Cardiac muscle cell (in vitro differentiated cells and primary cell): ENCODE measurements at regions not wholly inside any gene's neighbourhood (a gene's known extent, or its start where the extent isn't known, plus 50 kb on each side); places are given as distances from the start of the nearest gene placed in this dataset.

Experiments
- DNase-seq, 2 donors: peaks; one replicate each; pipeline versions ENCODE4 v3.0.0 to v3.0.0-alpha.2; 2010 to 2017; ENCODE audit warnings: low read depth in 1 of 2, low spot score in 1 of 2
- H3K27ac ChIP-seq: fragments of 200-600 bp; sonication (generic); 2 replicates; pipeline ENCODE4 v1.5.1; 2016
- H3K27me3 ChIP-seq: fragments of 200-600 bp; sonication (generic); 2 replicates; pipeline ENCODE4 v1.6.0; 2016; ENCODE audit warnings: control low read depth
- H3K36me3 ChIP-seq: fragments of 200-600 bp; sonication (generic); 2 replicates; pipeline ENCODE4 v1.5.1; 2016; ENCODE audit warnings: control low read depth
- H3K4me1 ChIP-seq: fragments of 200-600 bp; sonication (generic); 2 replicates; pipeline ENCODE4 v1.8.1; 2017; ENCODE audit warnings: low read depth, mild to moderate bottlenecking, mixed run types
- H3K4me3 ChIP-seq: fragments of 200-600 bp; sonication (generic); 2 replicates; pipeline ENCODE4 v1.5.1; 2016; ENCODE audit warnings: mild to moderate bottlenecking
- H3K9me3 ChIP-seq: fragments of 200-600 bp; sonication (generic); 2 replicates; pipeline ENCODE4 v1.5.1; 2017; ENCODE audit warnings: low read depth, mild to moderate bottlenecking, control low read depth
- TF ChIP-seq, protein P1 (sequence below): IDR thresholded peaks from 2 replicates; pipeline ENCODE4 v1.5.1; 2012; ENCODE audit warnings: low read depth, mild to moderate bottlenecking, low read length

DNA sequence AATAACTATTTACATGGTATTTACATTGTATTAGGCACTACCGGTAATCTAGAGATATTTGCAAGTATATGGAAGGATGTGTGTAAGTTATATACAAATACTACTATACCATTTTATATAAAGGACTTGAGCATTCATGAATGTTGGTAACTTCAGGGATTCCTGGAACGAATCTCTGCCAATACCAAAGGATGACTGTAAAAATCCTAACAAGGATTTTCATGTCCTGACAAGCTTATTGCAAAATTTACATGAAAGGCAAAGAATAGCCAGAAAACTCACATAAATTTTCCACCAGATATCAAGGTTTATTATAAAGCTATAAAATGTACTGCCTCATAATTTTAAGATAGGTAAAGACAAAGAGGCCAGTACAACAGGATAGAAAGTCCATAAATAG lies 325.2 kb upstream of the NRIP1 start:
- Histone ChIP-seq H3K4me1 (no peaks in the 10 kb centered on the region), H3K27me3 (no peaks in the 10 kb centered on the region), H3K9me3 (no peaks in the 10 kb centered on the region), H3K36me3 (no peaks in the 10 kb centered on the region), H3K27ac (no peak overlapping the region), H3K4me3 (no peak overlapping the region)
- TF ChIP-seq, protein P1, sequence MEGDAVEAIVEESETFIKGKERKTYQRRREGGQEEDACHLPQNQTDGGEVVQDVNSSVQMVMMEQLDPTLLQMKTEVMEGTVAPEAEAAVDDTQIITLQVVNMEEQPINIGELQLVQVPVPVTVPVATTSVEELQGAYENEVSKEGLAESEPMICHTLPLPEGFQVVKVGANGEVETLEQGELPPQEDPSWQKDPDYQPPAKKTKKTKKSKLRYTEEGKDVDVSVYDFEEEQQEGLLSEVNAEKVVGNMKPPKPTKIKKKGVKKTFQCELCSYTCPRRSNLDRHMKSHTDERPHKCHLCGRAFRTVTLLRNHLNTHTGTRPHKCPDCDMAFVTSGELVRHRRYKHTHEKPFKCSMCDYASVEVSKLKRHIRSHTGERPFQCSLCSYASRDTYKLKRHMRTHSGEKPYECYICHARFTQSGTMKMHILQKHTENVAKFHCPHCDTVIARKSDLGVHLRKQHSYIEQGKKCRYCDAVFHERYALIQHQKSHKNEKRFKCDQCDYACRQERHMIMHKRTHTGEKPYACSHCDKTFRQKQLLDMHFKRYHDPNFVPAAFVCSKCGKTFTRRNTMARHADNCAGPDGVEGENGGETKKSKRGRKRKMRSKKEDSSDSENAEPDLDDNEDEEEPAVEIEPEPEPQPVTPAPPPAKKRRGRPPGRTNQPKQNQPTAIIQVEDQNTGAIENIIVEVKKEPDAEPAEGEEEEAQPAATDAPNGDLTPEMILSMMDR, result no peak
- no peak for DNase-seq

DNA sequence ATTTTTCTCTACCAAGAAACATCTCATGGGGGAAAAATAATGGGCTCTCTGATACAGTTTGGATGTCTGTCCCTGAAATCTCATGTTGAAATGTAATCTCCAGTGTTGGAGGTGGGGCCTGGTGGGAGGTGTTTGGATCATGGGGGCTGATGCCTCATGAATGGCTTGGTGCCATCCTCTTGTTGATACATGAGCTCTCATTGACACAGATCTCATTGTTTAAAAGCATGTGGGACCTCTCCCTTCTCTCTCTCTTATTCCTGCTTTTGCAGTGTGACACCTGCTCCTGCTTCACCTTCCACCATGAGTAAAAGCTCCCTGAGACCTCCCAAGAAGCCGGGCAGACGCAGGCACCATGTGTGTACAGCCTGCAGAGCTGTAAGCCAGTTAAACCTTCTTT lies 332.5 kb upstream of the NRIP1 start:
- Histone ChIP-seq H3K27me3 (no peaks in the 10 kb centered on the region), H3K36me3 (no peaks in the 10 kb centered on the region), H3K4me3 (no peak overlapping the region), H3K4me1 (peaks cover 6% of the 10 kb centered on the region), H3K27ac (no peak overlapping the region), H3K9me3 (no peaks in the 10 kb centered on the region)
- TF ChIP-seq, protein P1, result no peak
- DNase-seq, result no peak

DNA sequence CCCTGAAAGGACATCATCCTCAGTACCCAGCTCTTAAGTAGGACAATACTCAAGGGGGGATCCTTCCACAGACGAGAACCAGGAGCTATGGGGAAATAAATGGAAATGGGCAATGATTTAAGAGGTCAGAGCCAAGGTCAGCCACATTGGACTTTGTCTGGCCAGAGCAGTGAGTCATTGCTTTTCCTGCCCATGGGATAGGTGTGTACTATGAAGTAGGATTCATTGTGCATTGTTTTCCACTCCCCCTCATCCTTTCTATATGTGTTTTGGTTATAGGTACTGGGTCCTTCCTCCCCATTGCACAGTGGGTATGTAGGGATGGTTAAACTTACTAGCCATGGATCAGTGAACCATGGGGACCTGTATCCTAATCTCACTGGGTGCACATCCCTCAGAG lies 328.9 kb upstream of the USP25 start:
- H3K9me3 ChIP-seq, result no peaks in the 10 kb centered on the region
- H3K36me3 ChIP-seq, result no peaks in the 10 kb centered on the region
- peak in 1 of 2 donors; percentile 14 for DNase-seq
- no peak overlapping the region for H3K4me3 ChIP-seq
- TF ChIP-seq, protein P1, result no peak
- H3K27me3 ChIP-seq, result no peaks in the 10 kb centered on the region
- no peak overlapping the region for H3K27ac ChIP-seq
- H3K4me1 ChIP-seq, result peaks cover 6% of the 10 kb centered on the region

DNA sequence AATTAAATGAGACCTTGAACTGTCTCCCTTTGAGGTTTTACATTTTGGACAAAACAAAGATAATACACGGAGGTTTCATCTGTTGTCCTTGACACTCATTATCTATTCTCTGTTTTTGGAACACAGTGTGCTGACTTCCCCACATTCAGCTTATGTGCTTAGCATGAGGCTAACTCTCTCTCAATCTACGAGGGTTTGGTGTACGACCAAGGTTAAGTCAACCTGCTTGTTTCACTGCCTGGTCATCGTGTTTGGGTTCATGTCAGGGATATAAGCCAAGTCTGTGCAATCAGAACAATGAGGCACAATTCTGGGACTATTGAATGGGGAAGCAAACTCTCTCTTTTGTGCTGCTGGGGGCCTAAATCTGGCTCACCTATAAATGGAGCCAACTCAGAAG lies 328.5 kb upstream of the USP25 start:
- no peaks in the 10 kb centered on the region for H3K9me3 ChIP-seq
- no peaks in the 10 kb centered on the region for H3K36me3 ChIP-seq
- H3K4me1 ChIP-seq, result peaks cover 6% of the 10 kb centered on the region
- no peak for DNase-seq
- H3K27ac ChIP-seq, result no peak overlapping the region
- H3K27me3 ChIP-seq, result no peaks in the 10 kb centered on the region
- H3K4me3 ChIP-seq, result no peak overlapping the region
- TF ChIP-seq, protein P1, result no peak

DNA sequence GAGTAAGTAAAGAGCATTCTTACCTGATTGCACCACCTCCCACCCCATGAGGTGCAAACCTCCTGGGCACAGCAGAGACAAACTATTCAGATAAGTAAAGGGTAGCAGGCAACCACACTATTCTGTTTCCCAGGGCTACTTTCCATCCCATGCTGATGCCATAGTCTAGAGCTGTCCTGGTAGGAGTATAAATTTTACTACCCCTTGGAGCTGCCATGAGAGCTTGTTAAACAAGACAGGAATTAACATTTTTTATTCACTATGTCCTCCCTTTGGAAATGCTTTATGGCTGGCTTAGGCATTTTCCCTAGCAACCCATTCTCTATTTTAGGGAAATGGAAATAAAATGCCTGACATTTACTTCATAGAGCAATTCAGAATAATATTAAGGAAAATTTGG lies 324.6 kb upstream of the USP25 start:
- peaks cover 6% of the 10 kb centered on the region for H3K4me1 ChIP-seq
- DNase-seq, result no peak

DNA sequence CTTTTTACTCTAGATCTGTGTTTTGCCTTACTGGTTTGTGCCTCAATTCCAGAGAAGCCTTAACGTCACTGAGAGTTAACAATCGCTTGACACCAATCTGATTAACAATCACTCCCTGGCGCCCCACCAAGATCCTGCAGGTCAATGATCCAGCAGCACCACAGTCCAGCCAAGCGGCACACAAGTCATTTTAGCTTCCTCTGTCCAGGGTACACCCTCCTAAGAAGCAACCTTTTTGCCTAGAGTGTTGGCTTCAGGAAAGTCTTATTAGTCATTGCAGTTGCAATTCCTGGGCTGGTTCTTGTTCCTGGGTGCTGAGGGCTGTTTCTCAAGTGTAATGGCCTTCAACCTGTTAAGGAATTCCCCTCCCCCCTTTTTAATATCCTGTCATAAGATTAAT lies 323.0 kb upstream of the USP25 start:
- H3K9me3 ChIP-seq, result no peaks in the 10 kb centered on the region
- H3K36me3 ChIP-seq, result no peaks in the 10 kb centered on the region
- TF ChIP-seq, protein P1, result no peak
- no peaks in the 10 kb centered on the region for H3K27me3 ChIP-seq
- peaks cover 3% of the 10 kb centered on the region for H3K4me1 ChIP-seq
- no peak for DNase-seq
- no peak overlapping the region for H3K4me3 ChIP-seq
- no peak overlapping the region for H3K27ac ChIP-seq

More for the DNA sequence above, 324.6 kb upstream of the USP25 start:
- H3K9me3 ChIP-seq, result no peaks in the 10 kb centered on the region
- no peaks in the 10 kb centered on the region for H3K36me3 ChIP-seq
- no peak overlapping the region for H3K4me3 ChIP-seq
- no peak overlapping the region for H3K27ac ChIP-seq
- TF ChIP-seq, protein P1, result no peak
- no peaks in the 10 kb centered on the region for H3K27me3 ChIP-seq
